GM10248 (cell line): ENCODE measurements at regions not wholly inside any gene's neighbourhood (a gene's known extent, or its start where the extent isn't known, plus 50 kb on each side); places are given as distances from the start of the nearest gene placed in this dataset.

Source experiments
- CTCF ChIA-PET: fragments of 300-600 bp; sonication (Branson Sonifier 250); formaldehyde crosslinking; extraction: SDS; loops from one replicate; lab custom pipeline; 2021; ENCODE audit warnings: antibody characterized with exemption; lab: Yijun Ruan, JAX
- POLR2A ChIA-PET: fragments of 350-650 bp; sonication (Branson Sonifier 250); formaldehyde crosslinking; extraction: SDS; loops from one replicate; lab custom pipeline; 2020; ENCODE audit warnings: antibody characterized with exemption; lab: Yijun Ruan, JAX
- DNase-seq: peaks from one replicate; pipeline ENCODE4 v3.0.0; 2012; ENCODE audit errors: extremely low spot score
- TF ChIP-seq, protein P1 (sequence below): IDR thresholded peaks from 2 replicates; pipeline ENCODE4 v1.5.1; 2012; ENCODE audit warnings: mild to moderate bottlenecking, low read depth; ENCODE audit errors: extremely low read depth, missing control alignments, control extremely low read depth

DNA sequence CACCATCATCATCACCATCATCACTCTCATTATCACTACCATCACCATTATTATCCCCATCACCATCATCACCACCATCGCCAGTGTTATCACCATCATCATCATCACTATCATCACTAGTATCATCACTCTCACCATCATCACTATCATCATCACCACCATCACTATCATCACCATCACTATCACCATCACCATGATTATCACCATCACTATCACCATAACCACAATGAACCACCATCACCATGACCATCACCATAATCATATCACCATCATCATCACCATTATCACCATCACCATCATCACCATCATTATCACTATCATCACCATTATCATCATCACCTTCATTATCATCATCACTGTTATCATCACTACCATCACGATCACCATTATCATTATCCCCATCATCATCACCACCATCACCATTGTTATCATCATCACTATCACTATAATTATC lies 326.7 kb downstream of the BRD1 start:
- ChIA-PET POLR2A (no interaction called here), CTCF (no interaction called here)
- TF ChIP-seq, protein P1, sequence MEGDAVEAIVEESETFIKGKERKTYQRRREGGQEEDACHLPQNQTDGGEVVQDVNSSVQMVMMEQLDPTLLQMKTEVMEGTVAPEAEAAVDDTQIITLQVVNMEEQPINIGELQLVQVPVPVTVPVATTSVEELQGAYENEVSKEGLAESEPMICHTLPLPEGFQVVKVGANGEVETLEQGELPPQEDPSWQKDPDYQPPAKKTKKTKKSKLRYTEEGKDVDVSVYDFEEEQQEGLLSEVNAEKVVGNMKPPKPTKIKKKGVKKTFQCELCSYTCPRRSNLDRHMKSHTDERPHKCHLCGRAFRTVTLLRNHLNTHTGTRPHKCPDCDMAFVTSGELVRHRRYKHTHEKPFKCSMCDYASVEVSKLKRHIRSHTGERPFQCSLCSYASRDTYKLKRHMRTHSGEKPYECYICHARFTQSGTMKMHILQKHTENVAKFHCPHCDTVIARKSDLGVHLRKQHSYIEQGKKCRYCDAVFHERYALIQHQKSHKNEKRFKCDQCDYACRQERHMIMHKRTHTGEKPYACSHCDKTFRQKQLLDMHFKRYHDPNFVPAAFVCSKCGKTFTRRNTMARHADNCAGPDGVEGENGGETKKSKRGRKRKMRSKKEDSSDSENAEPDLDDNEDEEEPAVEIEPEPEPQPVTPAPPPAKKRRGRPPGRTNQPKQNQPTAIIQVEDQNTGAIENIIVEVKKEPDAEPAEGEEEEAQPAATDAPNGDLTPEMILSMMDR = no peak
- DNase-seq = no peak

DNA sequence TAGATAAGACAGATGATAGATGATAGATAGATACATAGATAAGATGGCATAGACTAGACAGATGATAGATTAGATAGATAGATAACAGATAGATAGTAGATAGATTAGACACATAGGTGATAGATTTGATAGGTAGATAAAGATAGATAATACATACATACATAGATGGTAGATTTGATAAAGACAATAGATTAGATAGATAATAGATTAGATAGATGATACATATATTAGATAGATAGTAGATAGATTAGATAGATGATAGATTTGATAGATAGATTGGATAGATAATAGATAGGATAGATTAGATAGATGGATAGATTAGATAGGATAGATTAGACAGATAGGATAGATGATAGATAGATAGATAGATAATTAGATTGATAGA lies 327.6 kb downstream of the BRD1 start:
- POLR2A ChIA-PET = no interaction called here
- TF ChIP-seq, protein P1 = no peak
- CTCF ChIA-PET = no interaction called here
- DNase-seq = no peak

- TF ChIP-seq, protein P1 = no peak
- DNase-seq = no peak
- CTCF ChIA-PET = no interaction called here
- POLR2A ChIA-PET = no interaction called here
Observed at GRCh38 chr22:49499433-49500075, 328.1 kb downstream of the BRD1 start.

DNA sequence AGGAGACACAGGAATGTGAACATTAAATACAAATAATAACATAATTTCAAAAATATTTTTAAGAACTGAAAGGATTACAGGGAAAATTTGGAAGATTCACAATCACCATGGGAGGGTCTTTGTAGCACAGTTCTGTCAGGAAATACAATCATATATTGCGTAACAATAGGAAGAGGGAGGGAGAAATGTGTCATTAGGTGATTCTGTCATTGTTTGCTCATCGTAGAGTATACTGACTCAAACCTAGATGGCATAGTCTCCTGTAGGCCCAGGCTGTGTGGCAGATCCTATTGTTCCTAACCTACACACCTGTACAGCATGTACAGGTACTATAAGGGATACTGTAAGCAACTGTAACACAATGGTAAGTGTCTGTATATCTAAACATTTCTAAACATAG lies 330.4 kb downstream of the BRD1 start:
- no peak for DNase-seq
- ChIA-PET CTCF (no interaction called here), POLR2A (no interaction called here)
- TF ChIP-seq, protein P1 = no peak

DNA sequence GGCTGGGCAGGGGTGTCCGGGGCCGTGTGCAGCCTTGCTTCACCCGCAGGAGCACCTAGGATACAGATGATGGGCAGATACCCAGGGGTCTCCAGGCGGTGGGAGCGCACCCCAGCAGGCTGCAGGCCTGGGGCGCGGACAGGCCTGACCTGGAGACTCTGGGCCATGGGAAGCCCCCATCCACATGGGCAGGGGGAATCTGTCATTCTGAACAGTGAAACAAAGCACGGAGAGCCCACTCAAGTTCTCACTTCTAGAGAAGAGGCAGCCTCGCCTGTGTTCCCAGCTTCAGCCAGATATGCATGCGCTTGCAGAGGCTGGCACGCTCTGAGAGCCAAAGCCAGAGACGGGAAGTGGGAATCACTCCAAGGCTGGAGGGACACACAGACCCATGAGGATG lies 333.1 kb downstream of the BRD1 start:
- TF ChIP-seq, protein P1 = no peak
- no peak for DNase-seq
- CTCF ChIA-PET = no interaction called here
- POLR2A ChIA-PET = no interaction called here

- ChIA-PET POLR2A (no interaction called here), CTCF (no interaction called here)
- DNase-seq = no peak
- TF ChIP-seq, protein P1 = no peak
Observed at GRCh38 chr22:49492741-49493251, 334.9 kb downstream of the BRD1 start.
